Osteocyte (in vitro differentiated cells): ENCODE measurements at regions not wholly inside any gene's neighbourhood (a gene's known extent, or its start where the extent isn't known, plus 50 kb on each side); places are given as distances from the start of the nearest gene placed in this dataset.

Source experiments
- DNase-seq: peaks from one replicate; pipeline ENCODE4 v3.0.0; 2021; ENCODE audit warnings: mixed read lengths; ENCODE audit not compliant: unreplicated experiment; ENCODE audit errors: extremely low spot score
- H3K27ac Mint-ChIP-seq: one replicate; pipeline ENCODE4 v1.8.0; 2021; ENCODE audit warnings: mild to moderate bottlenecking, mixed read lengths; ENCODE audit not compliant: unreplicated experiment
- H3K27me3 Mint-ChIP-seq: one replicate; pipeline ENCODE4 v1.8.0; 2021; ENCODE audit warnings: mixed read lengths; ENCODE audit not compliant: unreplicated experiment
- H3K36me3 Mint-ChIP-seq: one replicate; pipeline ENCODE4 v1.8.0; 2021; ENCODE audit warnings: mixed read lengths; ENCODE audit not compliant: unreplicated experiment
- H3K4me1 Mint-ChIP-seq: one replicate; pipeline ENCODE4 v1.8.0; 2021; ENCODE audit warnings: mixed read lengths; ENCODE audit not compliant: unreplicated experiment
- H3K4me3 Mint-ChIP-seq: one replicate; pipeline ENCODE4 v1.8.0; 2021; ENCODE audit warnings: mild to moderate bottlenecking, moderate library complexity, mixed read lengths; ENCODE audit not compliant: unreplicated experiment
- H3K9me3 Mint-ChIP-seq: one replicate; pipeline ENCODE4 v1.8.0; 2021; ENCODE audit warnings: mixed read lengths; ENCODE audit not compliant: unreplicated experiment
- CTCF ChIP-seq: fragments of 200-600 bp; sonication (generic); IDR thresholded peaks from 2 replicates; pipeline ENCODE4 v1.5.0; 2021; ENCODE audit warnings: antibody characterized with exemption, mild to moderate bottlenecking, moderate library complexity

DNA sequence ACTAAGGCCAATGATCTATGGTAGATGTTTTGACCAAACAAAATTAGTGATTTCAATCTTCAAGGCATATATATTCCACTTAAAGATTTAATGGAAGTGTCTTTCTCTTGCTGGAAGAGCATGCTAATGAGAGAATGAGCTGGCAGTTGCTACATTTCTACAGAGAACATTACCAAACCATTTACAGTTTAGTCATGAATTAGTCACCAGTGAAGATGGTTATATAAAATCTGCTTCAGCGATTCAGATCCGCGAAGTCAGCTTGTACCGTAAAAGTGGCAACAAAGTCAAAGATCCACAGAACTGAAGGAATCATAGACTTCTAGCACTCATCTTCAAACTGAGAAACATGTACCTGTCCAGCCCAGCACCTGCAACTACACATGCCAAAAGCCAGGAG, 156.3 kb downstream of the SLITRK5 start:
- H3K4me3 Mint-ChIP-seq: no peak overlapping the region
- no peaks in the 10 kb centered on the region for H3K27me3 Mint-ChIP-seq
- H3K9me3 Mint-ChIP-seq: no peaks in the 10 kb centered on the region
- H3K4me1 Mint-ChIP-seq: no peaks in the 10 kb centered on the region
- DNase-seq: no peak
- H3K27ac Mint-ChIP-seq: no peak overlapping the region
- no peak for TF ChIP-seq CTCF
- no peaks in the 10 kb centered on the region for H3K36me3 Mint-ChIP-seq

DNA sequence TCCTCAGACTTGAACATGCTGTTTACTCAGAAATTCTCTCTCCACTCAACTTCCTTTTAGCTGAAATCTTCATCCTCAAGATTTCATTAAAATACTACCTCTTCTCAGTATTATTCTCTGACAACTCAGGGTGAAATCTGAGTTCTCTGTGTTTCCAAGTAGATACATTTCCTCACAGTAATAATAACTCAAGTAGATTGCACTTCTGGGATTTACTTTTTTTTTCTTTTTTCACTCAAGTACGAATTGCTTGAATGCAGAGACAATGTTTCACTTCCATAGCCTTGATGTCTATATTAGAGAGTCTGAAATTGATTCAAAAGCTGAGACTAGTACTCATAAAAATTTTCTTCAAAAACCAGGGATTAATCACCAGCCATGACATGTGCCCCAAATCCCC, 166.4 kb downstream of the SLITRK5 start:
- Mint-ChIP-seq H3K9me3 (no peaks in the 10 kb centered on the region), H3K27ac (no peak overlapping the region), H3K27me3 (no peaks in the 10 kb centered on the region), H3K36me3 (no peaks in the 10 kb centered on the region), H3K4me3 (no peak overlapping the region), H3K4me1 (no peaks in the 10 kb centered on the region)
- TF ChIP-seq CTCF: no peak
- no peak for DNase-seq

- Mint-ChIP-seq H3K27ac (no peak overlapping the region), H3K4me3 (no peak overlapping the region), H3K27me3 (no peaks in the 10 kb centered on the region), H3K4me1 (no peaks in the 10 kb centered on the region), H3K9me3 (no peaks in the 10 kb centered on the region), H3K36me3 (no peaks in the 10 kb centered on the region)
- no peak for TF ChIP-seq CTCF
- DNase-seq: no peak
Measured at GRCh38 chr13:87837946-87838345, 166.8 kb downstream of the SLITRK5 start.

GRCh38 chr13:87851410-87851809, 180.2 kb downstream of the SLITRK5 start:
- H3K27ac Mint-ChIP-seq: no peak overlapping the region
- no peaks in the 10 kb centered on the region for H3K27me3 Mint-ChIP-seq
- DNase-seq: no peak
- H3K36me3 Mint-ChIP-seq: no peaks in the 10 kb centered on the region
- no peaks in the 10 kb centered on the region for H3K4me1 Mint-ChIP-seq
- H3K4me3 Mint-ChIP-seq: no peak overlapping the region
- peaks cover 5% of the 10 kb centered on the region for H3K9me3 Mint-ChIP-seq
- TF ChIP-seq CTCF: no peak

DNA sequence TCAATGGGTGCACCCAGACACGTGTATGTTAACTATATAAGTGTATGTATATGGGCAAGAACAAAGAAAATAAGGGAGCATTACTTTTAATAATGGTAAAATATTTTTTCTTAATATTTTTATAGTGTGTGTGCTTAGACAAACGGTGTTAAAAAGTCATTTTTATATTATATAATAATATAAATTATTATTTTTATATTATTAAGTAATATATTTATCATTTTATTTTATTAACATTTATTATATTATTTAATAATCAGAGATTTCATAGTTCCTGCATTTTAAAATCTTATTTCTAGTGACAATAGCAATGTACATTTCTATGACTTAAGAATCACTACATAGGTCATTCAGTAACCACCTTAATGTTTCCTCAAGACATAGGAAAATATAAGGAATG, 184.4 kb downstream of the SLITRK5 start:
- H3K36me3 Mint-ChIP-seq: no peaks in the 10 kb centered on the region
- no peak for TF ChIP-seq CTCF
- peaks cover 5% of the 10 kb centered on the region for H3K9me3 Mint-ChIP-seq
- no peak overlapping the region for H3K4me3 Mint-ChIP-seq
- no peaks in the 10 kb centered on the region for H3K4me1 Mint-ChIP-seq
- no peaks in the 10 kb centered on the region for H3K27me3 Mint-ChIP-seq
- DNase-seq: no peak
- H3K27ac Mint-ChIP-seq: no peak overlapping the region
